GM19240 (cell line): ENCODE measurements at regions not wholly inside any gene's neighbourhood (a gene's known extent, or its start where the extent isn't known, plus 50 kb on each side); places are given as distances from the start of the nearest gene placed in this dataset.

Experiments
- DNase-seq: peaks from one replicate; pipeline ENCODE4 v3.0.0; 2011; ENCODE audit warnings: low spot score; ENCODE audit not compliant: insufficient read length

DNA sequence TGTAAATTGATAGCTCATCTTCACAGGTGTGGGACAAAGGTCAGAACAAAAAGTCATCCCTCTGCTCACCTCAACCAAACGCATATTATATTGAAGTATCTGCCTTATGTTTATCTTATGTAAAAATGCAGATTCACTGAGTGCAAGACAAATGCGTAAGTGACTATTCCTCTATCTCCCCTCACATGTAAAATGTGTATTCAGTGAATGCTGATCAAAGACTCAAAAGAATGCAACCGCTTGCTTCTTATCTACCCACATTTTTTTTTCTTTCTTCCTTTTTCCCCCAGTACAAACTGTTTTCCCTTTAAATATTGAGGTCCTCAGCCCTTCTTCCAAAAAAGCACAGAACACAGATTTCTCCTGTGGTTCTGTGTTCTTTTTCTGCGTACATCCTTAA lies 1882.9 kb downstream of the NCAM2 start:
- no peak for DNase-seq

DNA sequence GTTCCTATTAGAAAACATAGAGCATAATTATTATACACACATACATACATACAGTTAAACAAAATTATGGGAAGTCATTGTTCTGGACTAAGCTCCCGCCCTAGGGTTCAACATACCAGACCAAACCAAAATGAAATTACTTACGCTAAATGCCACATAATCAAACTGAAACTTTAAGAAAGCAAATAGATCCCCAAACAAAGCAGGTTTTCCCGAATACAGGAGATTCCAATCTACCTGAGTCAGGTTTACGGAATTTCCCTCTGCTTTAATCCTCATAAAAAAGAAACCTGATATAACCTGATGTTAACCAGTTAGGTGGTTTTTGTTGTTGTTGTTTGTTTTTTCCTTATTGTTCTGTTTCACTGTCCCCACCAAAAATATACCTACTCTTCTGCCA lies 1886.9 kb downstream of the NCAM2 start:
- DNase-seq, result no peak

DNA sequence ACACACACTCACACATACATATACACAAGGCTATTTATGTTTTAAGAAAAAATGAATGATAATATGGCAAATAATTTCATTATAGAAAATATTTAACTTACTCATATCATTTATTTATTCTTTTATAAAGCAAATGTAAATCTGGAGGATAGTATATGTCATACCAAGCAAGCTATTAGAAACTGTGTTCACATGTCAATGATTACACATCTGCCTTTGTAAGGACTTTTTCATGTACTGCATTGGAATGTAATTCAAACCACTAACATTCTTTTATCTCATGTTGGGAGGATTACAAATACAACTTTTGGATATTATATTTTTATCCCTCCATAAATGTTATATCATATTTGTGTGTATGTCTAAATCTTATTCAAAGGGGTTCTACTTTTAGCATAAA lies 1887.4 kb downstream of the NCAM2 start:
- DNase-seq, result no peak

DNA sequence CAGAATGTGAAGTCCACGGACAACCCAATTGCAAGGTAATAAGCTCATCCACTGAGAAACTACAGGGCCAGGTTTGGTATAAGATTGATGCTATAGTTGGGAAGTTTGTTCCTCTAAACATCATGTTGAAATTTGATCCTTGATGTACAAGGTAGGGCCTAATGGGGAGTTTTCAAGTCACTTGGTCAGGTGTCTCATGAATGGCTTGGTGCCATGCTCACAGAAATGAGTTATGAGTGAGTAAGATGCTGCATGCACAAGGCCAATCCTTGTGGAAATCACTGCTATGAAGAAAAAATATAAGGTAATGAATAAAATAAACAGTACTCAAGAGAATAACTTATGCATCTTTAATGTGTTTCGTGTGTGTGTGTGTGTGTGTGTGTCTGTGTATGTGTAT lies 1891.2 kb downstream of the NCAM2 start:
- DNase-seq, result no peak

GRCh38 chr21:22890656-22891055 lies 1892.4 kb downstream of the NCAM2 start:
- DNase-seq, result no peak

- DNase-seq, result no peak
Measured at GRCh38 chr21:22892028-22892427, 1893.8 kb downstream of the NCAM2 start.

DNA sequence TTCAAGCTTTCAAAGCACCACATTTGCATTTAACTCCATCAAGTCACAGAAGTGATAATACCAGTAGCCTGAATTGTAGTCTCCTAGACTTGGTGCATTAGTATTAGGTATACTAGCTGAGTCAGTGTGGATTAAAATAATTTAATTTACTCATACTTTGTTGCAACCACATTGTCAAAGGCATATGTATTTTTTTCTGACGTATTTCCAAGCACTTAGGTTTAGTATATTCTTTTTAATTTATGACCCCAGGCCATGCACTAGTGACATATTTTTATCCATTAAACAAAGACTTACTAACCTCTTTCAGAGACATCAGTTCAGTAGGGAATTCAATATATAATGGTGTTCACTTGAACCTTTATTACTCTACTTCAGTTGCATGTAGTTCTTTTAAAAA lies 1894.5 kb downstream of the NCAM2 start:
- DNase-seq, result no peak

GRCh38 chr21:22898051-22898665 lies 1899.9 kb downstream of the NCAM2 start:
- no peak for DNase-seq

DNA sequence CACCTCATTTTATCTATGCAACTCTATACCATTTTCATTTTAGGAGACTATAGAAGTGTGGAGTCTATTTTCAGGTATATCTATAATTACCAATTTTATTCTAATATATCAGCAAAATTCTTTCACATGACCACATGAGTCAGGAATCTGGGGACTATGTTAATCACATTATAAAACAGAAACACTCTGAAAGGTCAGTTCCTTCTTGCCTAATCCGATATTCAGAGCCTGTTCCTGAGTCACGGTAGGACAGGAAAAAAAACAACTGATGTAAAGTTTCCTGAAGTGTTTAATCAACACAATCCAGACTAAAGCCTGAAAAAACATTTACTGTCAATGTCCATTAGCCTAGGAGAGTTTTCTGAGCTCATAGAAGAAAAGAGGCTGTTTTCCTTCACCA lies 1902.3 kb downstream of the NCAM2 start:
- no peak for DNase-seq

DNA sequence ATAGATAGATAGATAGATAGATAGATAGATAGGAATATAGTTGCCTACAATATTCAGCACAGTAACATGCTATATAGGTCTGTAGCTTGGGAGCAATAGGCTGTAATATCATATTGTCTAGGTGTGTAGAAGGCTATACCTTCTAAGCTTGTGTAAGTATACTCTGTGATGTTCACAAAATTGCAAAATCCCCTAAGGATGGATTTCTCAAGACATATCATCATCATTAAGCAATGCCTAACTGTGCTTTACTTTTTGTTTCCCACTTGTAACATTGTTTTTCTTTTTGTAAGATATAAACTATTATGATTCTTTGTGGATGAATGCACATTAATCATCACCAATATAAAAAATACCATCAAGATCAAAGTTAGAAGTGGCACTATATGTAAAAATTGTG lies 1905.6 kb downstream of the NCAM2 start:
- DNase-seq, result no peak

- no peak for DNase-seq
Measured at GRCh38 chr21:22904385-22904784, 1906.2 kb downstream of the NCAM2 start.

DNA sequence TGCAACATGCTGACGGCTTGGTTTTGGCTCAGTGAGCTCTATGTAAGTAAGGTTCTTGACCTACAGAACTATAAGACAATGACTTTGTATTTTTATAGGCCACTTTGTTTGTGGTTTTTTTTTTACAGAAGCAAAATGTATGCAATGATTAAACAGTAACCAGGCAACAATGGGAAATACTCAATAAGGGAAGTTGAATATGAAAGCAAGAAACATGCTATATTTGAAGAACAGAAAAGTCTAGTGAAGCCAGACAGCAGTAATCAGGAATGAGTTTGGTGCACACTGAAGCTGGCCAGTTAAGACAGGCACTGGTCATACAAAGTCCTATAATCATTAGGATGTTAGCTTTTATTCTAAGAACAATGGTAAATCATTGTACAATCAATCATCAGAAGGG lies 1926.8 kb downstream of the NCAM2 start:
- no peak for DNase-seq

- DNase-seq, result no peak
Measured at GRCh38 chr21:22927469-22927868, 1929.3 kb downstream of the NCAM2 start.

- no peak for DNase-seq
Measured at GRCh38 chr21:22941779-22942490, 1943.7 kb downstream of the NCAM2 start.

GRCh38 chr21:22955559-22955958 lies 1957.3 kb downstream of the NCAM2 start:
- DNase-seq, result no peak

- DNase-seq, result no peak
Measured at GRCh38 chr21:22961258-22961657, 1963.0 kb downstream of the NCAM2 start.

- DNase-seq, result no peak
Measured at GRCh38 chr21:22965455-22966135, 1967.4 kb downstream of the NCAM2 start.

DNA sequence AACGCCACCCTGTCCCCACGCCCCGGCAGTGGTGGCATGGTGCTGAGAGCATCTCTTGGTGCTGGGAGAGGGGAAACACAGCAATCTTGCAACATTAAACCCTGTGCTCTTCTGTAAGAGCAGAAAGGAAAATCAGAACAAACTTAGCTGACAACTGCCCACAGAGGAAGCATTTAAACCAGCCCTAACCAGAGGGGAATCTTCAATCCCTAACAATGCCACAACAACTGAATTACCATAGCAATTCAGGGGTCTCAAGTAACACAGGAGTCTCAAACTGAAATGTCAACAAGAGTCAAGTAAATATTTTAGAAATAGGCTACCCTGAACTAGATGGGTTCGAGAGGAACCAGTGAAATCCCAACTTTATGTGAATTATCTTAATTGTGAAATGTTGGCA lies 1983.6 kb downstream of the NCAM2 start:
- no peak for DNase-seq

- no peak for DNase-seq
Measured at GRCh38 chr21:22993144-22993543, 1994.9 kb downstream of the NCAM2 start.

DNA sequence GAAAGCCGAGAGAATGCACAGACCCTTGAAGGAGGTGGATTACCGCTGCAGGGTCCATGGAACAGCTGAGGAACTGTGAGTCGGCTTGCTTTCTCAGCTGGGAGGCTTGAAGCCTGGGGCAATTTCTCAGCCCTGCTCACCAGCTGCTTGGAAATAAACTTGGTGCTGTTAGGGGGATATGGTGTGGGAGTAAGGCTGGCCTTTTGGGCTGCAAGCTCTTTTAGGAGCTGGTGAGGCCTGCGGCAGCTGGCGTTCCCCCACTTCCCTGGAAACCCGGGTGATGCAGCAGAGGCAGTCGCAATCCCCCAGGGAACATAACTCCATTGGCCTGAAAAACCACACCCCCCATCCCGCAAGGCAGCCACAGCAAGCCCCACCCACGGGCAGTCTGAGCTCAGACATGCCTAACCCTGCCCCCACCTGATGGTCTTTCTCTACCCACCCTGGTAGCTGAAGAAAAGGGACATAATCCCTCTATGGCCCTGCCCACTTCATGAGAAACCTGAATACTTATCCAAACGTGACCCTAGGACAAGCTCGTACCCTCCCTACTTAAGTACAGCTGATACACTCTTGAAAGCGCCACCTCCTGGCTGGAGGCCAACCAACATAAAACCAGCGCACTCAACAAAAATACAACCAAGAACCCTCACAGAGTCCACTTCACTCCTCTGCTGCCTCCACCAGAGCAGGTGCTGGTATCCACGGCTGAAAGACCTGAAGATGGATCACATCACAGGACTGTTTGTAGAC lies 1995.8 kb downstream of the NCAM2 start:
- DNase-seq, result no peak

DNA sequence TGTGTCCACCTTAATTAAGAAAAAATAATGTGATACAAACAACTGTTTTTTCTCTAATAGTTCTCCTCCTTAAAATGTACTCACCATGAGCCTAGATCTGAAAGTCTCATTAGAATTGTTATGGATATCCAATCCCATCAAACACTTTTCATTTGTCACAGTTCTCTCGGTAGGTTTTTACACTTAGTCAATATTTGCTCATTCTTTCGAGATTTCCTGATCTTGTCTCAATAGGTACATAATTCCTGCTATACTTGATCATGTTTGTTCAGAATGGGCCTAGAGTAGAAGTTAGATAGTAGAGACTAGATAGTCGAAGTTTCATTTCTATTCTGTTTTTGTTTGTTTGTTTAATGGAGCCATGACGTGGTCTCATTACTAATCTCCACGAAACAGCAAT lies 2005.7 kb downstream of the NCAM2 start:
- DNase-seq, result no peak

GRCh38 chr21:23008601-23009202 lies 2010.5 kb downstream of the NCAM2 start:
- no peak for DNase-seq
